ENCODE measurements at regions not wholly inside any gene's neighbourhood (a gene's known extent, or its start where the extent isn't known, plus 50 kb on each side); places are given as distances from the start of the nearest gene placed in this dataset.

GRCh38 chr2:103804013-103804412 is 1042.2 kb downstream of the TMEM182 start:
- POLR2A ChIA-PET: no interaction called here
- TF ChIP-seq CTCF (IDR thresholded peaks at IDR 0.05; ENCODE audit: control extremely low read depth, extremely low read depth, low read depth, missing control alignments): no peak
- CTCF ChIA-PET: interaction anchor here (1.5 kb wide), 1 partner anchor 17 kb away, joined by 3 read pairs; no protein-coding TSS in a partner anchor
- DNase-seq (ENCODE audit: extremely low spot score): no peak

- no peak for TF ChIP-seq CTCF (IDR thresholded peaks at IDR 0.05; ENCODE audit: control extremely low read depth, extremely low read depth, low read depth, missing control alignments)
- ChIA-PET POLR2A (no interaction called here), CTCF (no interaction called here)
- DNase-seq (ENCODE audit: extremely low spot score): no peak
These were observed 1043.9 kb downstream of the TMEM182 start for GRCh38 chr2:103805746-103806145.

GRCh38 chr2:103808814-103809213 is 1045.1 kb upstream of the POU3F3 start:
- CTCF ChIA-PET: no interaction called here
- no peak for DNase-seq (ENCODE audit: extremely low spot score)
- POLR2A ChIA-PET: no interaction called here
- no peak for TF ChIP-seq CTCF (IDR thresholded peaks at IDR 0.05; ENCODE audit: control extremely low read depth, extremely low read depth, low read depth, missing control alignments)

- ChIA-PET CTCF (no interaction called here), POLR2A (no interaction called here)
- no peak for DNase-seq (ENCODE audit: extremely low spot score)
- no peak for TF ChIP-seq CTCF (IDR thresholded peaks at IDR 0.05; ENCODE audit: control extremely low read depth, extremely low read depth, low read depth, missing control alignments)
These were observed 1044.5 kb upstream of the POU3F3 start for GRCh38 chr2:103809415-103809814.

- no peak for DNase-seq (ENCODE audit: extremely low spot score)
- TF ChIP-seq CTCF (IDR thresholded peaks at IDR 0.05; ENCODE audit: control extremely low read depth, extremely low read depth, low read depth, missing control alignments): no peak
- POLR2A ChIA-PET: no interaction called here
- CTCF ChIA-PET: no interaction called here
These were observed 1043.9 kb upstream of the POU3F3 start for GRCh38 chr2:103809941-103810441.

GRCh38 chr2:103810875-103811274 is 1043.0 kb upstream of the POU3F3 start:
- POLR2A ChIA-PET: no interaction called here
- no peak for TF ChIP-seq CTCF (IDR thresholded peaks at IDR 0.05; ENCODE audit: control extremely low read depth, extremely low read depth, low read depth, missing control alignments)
- CTCF ChIA-PET: no interaction called here
- no peak for DNase-seq (ENCODE audit: extremely low spot score)

GRCh38 chr2:103814016-103814415 is 1039.9 kb upstream of the POU3F3 start:
- no peak for TF ChIP-seq CTCF (IDR thresholded peaks at IDR 0.05; ENCODE audit: control extremely low read depth, extremely low read depth, low read depth, missing control alignments)
- ChIA-PET POLR2A (no interaction called here), CTCF (no interaction called here)
- no peak for DNase-seq (ENCODE audit: extremely low spot score)
